Lower leg skin (tissue), 3 donors: ENCODE measurements at regions not wholly inside any gene's neighbourhood (a gene's known extent, or its start where the extent isn't known, plus 50 kb on each side); places are given as distances from the start of the nearest gene placed in this dataset.

Experiments
- CTCF ChIP-seq, 3 donors: fragments of 450-650 bp; IDR thresholded peaks; one replicate each; pipeline ENCODE4 v1.5.1; 2016; ENCODE audit warnings: antibody characterized with exemption in 3 of 3, mild to moderate bottlenecking in 3 of 3, moderate library complexity in 2 of 3
- POLR2A ChIP-seq, 2 donors: fragments of 450-650 bp; IDR thresholded peaks; one replicate each; pipeline ENCODE4 v1.6.1; 2016 to 2017; ENCODE audit warnings: antibody characterized with exemption in 2 of 2, mild to moderate bottlenecking in 1 of 2, moderate library complexity in 1 of 2

- TF ChIP-seq CTCF (IDR thresholded peaks at IDR 0.05): no peak
- TF ChIP-seq POLR2A (IDR thresholded peaks at IDR 0.05): no peak
Observed at GRCh38 chr15:62931650-62932049, 110.9 kb upstream of the TPM1 start.
